ENCODE measurements at regions not wholly inside any gene's neighbourhood (a gene's known extent, or its start where the extent isn't known, plus 50 kb on each side); places are given as distances from the start of the nearest gene placed in this dataset.
"Not testable (repeated sequence)": the region's sequence is repeated elsewhere in the genome, so short reads cannot be mapped to it uniquely, and the experiment has no call there.

GRCh38 chr15:30030345-30030744 lies 52.4 kb upstream of the GOLGA8J start:
- no peak for DNase-seq (ENCODE audit: low read depth)

DNA sequence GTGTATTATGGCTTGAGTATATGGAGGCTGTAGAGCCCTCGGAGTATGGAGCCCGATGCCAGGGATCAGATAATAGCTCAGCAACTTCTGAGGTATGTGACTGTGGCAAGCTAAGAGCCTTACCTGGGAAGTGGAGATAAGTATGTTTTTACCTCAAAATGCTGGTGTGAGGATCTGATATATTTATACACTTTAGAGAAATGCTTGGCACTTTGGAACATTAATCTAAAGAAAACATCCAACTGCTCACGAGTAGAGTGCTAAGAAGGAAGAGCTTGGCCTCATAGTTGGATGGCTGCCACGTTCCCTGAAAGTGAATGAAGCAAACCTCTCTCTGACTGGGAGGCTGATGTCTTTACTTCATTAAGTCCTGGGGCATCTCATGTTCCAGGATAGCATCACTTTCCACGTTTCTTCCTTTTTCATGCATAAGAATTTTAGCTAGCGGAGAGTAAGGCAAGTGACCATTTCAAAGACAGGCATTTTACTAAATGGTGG lies 58.9 kb upstream of the GOLGA8J start:
- DNase-seq (ENCODE audit: low read depth), result no peak

GRCh38 chr15:30010746-30011145 lies 72.0 kb upstream of the GOLGA8J start:
- no peak for DNase-seq (ENCODE audit: low read depth)

GRCh38 chr15:30008156-30008555 lies 74.6 kb upstream of the GOLGA8J start:
- no peak for DNase-seq (ENCODE audit: low read depth)

DNA sequence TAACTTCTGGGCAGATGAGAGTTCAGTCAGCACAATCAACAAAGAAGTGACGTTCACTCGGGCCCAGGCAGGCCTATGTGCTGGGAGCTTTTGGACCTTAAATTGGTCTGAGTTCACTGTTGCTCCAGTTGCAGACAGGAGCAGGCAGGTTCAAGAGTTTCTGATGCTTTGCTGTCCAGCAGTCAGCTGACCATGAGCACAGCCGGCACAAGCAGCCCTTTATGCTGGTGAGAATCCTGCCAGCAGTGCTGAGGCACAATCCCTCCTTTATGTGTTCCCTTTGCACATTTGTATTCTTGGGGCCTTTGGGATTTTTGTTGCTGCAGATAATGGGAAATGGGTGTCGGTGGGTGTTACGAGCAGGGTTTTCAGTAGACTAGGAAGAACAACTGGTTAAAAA lies 81.2 kb upstream of the GOLGA8J start:
- DNase-seq (ENCODE audit: low read depth), result no peak

DNA sequence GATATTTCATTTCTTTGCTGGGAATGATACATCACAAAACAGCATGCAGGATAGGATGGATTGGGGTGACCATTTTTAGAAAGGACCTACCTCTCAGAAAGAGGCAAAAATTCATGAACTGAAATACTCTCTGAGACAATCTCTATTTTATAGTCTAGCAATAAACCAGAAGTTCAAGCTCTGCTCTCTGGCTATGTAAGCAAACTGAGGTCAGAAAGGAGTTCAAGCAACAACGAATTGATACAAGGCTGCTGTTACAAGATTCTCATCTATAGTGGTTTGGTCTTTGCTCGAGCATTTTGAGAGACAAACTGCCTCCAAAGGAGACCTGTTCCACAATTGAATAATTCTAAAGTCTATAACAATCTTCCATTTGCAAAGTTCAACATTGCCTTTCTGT lies 84.7 kb upstream of the GOLGA8J start:
- DNase-seq (ENCODE audit: low read depth), result no peak

GRCh38 chr15:29997499-29997898 lies 85.3 kb upstream of the GOLGA8J start:
- DNase-seq (ENCODE audit: low read depth), result no peak

DNA sequence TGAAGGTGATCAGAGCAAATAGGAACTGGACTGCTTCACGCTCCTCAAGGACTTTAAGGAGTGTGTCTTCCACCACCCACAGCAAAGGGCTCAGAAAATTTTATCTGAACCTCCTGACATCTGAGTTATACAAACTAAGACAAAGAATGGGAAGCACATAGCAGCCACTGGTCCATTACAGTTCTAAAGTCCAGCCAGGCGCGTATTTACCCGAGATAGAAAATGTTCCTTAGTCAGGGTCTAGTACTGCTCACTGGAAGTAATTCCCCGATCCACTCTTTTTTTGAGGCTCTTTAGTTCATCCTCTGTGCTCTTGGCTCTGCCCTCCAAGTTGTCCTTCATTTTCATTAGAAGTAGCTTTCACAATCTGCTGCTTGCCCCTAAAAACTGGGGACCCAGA lies 88.5 kb upstream of the GOLGA8J start:
- DNase-seq (ENCODE audit: low read depth), result no peak

GRCh38 chr15:29990954-29991353 lies 91.8 kb upstream of the GOLGA8J start:
- DNase-seq (ENCODE audit: low read depth), result no peak

DNA sequence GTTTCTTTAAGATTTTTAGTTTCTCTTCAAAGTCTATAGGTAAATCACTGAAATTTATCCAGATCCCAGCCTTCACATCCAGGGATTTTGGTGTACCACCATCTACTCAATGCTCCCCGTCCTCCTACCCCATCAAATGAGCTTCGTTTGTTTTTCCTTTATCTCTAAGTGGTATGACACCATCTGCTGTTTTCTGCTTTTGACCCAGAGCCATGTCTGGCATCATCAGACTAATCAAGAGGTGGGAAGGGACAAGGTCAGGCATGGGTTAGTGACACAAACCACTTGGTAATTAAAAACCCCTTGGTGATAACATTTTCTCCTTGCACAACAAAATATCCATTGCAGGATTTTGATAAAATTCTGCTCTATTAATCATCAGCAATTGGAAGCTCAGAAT lies 92.7 kb upstream of the GOLGA8J start:
- DNase-seq (ENCODE audit: low read depth), result no peak

DNA sequence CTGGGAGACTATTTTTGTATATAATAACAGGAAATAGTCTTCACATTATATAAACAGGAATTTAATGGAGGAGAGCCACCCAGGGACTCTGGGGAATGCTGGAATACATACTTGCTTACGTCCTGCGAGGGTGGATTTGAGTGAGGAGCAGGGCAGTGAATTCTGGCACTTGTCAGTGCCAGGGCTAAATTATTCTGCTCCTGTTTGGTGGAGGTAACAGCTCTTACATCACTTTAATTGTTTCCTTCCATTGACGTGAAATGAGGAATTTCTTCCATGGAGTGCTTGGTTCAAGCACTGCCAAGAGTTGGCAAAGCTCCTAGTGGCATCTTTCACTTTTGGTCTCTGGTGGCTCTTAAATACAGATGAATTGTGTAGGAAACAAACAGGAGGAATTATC lies 94.1 kb upstream of the GOLGA8J start:
- no peak for DNase-seq (ENCODE audit: low read depth)

GRCh38 chr15:29986946-29987345 lies 95.8 kb upstream of the GOLGA8J start:
- DNase-seq (ENCODE audit: low read depth), result no peak

DNA sequence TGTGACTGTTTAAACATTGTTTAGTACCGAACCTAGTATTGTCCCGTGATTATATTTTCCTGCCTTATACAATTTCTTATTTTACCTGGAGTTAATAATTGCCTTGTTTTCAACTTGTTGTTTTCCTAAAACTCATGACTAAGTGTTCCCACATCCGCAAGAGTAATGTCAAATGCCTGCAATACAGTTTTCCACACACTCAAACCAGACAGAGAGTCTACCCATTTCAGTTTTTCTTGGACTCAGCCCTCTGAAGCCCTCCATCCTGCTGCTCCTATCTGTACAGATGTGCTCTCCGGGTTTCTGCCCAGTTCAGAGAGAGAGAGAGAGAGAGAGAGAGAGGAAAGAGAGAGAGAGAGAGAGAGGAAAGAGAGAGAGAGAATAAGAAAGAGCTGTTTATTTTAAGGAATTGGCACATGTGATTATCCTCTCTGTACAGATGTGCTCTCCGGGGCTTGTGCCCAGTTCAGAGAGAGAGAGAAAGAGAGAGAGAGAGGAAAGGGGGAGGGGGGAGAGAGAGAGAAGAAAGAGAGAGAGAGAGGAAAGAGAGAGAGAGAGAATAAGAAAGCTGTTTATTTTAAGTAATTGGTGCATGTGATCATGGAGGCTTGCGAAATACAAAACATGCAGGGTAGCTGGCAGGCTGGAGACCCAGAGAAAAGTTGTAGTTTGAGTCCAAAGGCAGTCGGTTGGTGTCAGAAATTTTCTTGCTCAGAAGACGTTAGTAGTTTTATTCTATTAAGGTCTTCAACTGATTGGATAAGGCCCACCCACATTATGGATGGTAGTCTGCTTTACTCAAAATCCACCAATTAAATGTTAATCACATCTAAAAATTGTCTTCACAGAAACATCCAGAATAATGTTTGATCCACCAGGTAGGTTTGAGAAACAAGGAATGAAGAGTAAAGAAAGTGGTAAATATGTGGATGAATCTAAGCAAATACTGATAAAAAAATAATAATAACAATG lies 104.1 kb upstream of the GOLGA8J start:
- no peak for DNase-seq (ENCODE audit: low read depth)

- DNase-seq (ENCODE audit: low read depth), result not testable (repeated sequence)
Observed at GRCh38 chr15:29974056-29974455, 108.7 kb upstream of the GOLGA8J start.

DNA sequence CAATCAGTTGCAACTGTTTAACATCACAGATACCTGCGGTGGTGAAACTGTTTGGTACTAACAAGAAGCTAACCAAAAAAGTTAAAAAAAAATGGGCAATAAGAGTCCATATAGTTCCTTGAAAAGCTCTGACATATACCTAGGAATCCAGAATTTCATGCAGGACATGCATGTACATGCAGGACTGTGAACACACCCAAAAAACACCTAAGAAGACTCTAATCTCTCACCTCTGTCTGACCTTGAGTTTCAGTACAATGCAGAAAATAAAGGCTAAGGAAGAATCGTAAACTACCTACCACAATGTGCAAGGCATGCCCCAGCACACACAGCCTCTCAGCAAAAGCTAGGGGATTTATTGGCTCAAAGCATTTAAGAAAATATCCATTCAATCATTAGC lies 110.7 kb upstream of the GOLGA8J start:
- no peak for DNase-seq (ENCODE audit: low read depth)

- no peak for DNase-seq (ENCODE audit: low read depth)
Observed at GRCh38 chr15:29970402-29970695, 112.4 kb upstream of the GOLGA8J start.

DNA sequence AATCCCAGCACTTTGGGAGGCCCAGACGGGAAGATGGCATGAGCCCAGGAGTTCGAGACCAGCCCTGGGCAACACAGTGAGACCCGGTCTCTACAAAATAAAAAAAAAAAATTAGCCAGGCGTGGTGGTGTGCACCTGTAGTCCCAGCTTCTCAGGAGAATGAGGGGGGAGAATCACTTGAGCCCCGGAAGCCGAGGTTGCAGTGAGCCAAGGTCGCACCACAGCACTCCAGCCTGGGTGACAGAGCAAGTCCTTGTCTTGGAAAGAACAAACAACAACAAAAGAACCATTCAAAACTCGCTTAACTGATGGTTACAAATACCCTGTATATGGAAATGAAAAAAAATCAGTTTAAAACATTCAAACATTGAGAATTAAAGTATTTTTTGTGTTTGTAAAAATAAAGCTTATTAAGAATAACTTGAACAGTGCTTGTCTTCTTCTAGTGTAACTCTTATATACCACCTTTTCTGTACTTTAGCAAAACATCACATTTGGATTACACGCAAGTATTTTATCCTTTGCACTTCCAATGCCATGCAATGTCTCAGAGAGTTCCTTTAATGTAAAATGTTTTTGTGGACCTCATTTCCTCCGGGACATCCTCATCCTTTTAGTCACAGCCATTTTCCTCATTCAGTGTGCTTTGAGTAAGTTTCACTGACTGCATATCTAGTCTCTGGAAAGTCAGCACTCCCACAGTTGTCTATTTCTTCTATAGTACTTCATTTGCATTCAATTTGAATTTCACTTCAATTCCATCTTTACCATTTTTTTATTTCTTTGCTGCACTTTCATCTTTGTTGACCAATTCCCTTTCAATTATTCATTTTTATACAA lies 113.0 kb upstream of the GOLGA8J start:
- DNase-seq (ENCODE audit: low read depth), result no peak

DNA sequence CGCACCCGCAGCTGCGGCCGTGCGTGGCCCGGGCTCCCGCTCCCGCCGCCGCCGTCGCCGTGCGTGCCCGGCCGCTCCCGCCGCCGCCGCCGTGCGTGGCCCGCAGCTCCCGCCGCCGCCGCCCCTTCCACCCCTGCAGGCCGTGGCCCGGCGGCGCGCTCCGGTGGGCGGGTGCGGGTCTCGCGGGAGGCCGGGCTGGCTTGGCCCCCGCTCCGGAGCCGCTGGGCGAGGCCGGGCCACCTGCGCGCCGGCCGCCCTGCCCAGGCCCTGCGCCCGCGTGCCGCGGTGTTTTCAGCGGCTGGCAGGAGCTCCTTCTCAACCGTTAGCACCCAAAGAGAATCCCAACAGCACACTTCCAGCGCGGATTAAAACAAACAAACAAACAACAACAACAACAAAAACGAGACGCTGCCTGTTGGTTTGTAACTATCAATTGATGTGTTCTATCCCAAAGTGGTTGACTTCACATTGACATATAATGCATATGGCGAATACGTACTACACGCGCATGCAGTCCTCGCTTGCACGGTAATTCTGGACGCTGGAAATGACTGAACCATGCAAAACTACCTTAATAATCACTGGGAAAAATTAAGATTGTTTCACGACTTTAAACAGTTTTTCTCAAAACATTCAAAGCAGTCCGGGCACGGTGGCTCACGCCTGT lies 113.7 kb upstream of the GOLGA8J start:
- DNase-seq (ENCODE audit: low read depth), result no peak

- DNase-seq (ENCODE audit: low read depth), result no peak
Observed at GRCh38 chr15:29968099-29968894, 114.5 kb upstream of the GOLGA8J start.

GRCh38 chr15:29962407-29962806 lies 120.3 kb upstream of the GOLGA8J start:
- DNase-seq (ENCODE audit: low read depth), result no peak

DNA sequence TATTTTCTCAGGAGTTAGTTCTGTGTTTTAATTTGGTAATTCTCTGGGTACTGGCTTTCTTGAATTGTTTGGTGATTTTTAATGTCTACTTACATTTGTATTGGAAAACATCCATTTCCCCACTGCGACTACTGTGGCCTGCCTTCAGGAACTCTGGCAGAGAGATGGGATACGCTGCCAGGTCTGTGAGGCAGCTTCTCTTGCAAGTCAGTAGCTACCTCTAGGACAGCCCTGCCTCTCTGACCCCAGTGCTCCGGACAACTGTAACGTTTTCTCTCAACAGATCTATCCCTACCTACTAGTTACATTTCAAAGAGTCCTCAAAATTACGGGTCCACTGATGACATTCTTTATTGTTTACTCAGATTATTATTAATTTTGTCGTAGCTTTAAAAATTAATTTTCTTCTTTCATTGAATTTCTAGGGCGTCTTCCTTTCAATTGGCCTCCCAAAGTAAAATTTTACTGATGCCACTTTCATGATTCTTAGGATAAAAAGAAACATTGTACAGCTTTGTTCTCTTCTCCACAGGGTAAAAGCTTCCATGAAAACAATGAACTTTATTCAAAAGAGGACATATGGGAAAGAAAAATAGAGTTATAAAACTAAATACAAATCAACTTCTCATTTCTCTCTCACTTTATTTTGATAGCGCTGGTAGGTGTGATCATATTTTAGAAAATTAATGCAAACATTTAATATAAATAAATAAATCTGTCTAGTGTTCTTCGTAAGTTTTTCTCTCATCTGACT lies 123.2 kb upstream of the GOLGA8J start:
- DNase-seq (ENCODE audit: low read depth), result no peak
